IMR-90 (cell line): ENCODE measurements at regions not wholly inside any gene's neighbourhood (a gene's known extent, or its start where the extent isn't known, plus 50 kb on each side); places are given as distances from the start of the nearest gene placed in this dataset.

Source experiments
- ATAC-seq: fragments of 200-7000 bp; cut with Tn5 transposase; 2 replicates; pipeline ENCODE4 v1.9.1; 2020; ENCODE audit warnings: low read depth, mild to moderate bottlenecking, moderate library complexity
- BruUV-seq: library from RNA; stranded (reverse); fragments of 400-500 nt; replicated peaks from 2 replicates; lab custom pipeline; 2021; lab: Mats Ljungman, UMichigan
- CTCF ChIA-PET: fragments of 300-600 bp; formaldehyde crosslinking; extraction: SDS; loops from one replicate; lab custom pipeline; 2021; ENCODE audit warnings: antibody characterized with exemption; lab: Yijun Ruan, JAX
- POLR2A ChIA-PET: fragments of 300-600 bp; sonication (Branson Sonifier 250); formaldehyde crosslinking; loops from one replicate; lab custom pipeline; 2022; ENCODE audit warnings: antibody characterized with exemption; ENCODE audit not compliant: unreplicated experiment; lab: Charles Lee
- DNase-seq: peaks from one replicate; pipeline ENCODE4 v3.0.0; 2013
- H2AFZ ChIP-seq: replicated peaks from 2 replicates; pipeline ENCODE3; 2013; ENCODE audit warnings: low read length, mild to moderate bottlenecking; ENCODE audit not compliant: poor library complexity
- H2AK5ac ChIP-seq: 2 replicates; pipeline ENCODE4 v1.6.1; 2013; ENCODE audit warnings: low read depth, low read length, inconsistent platforms
- H2AK9ac ChIP-seq: replicated peaks from 2 replicates; pipeline ENCODE3; 2013; ENCODE audit warnings: mild to moderate bottlenecking, low read depth, low read length, moderate library complexity; ENCODE audit not compliant: poor library complexity
- H2BK120ac ChIP-seq: 2 replicates; pipeline ENCODE4 v1.6.1; 2013; ENCODE audit warnings: low read depth, low read length, inconsistent platforms
- H2BK15ac ChIP-seq: 3 replicates; pipeline ENCODE4 v1.6.1; 2013; ENCODE audit warnings: low read depth, low read length, inconsistent platforms
- H2BK20ac ChIP-seq: 2 replicates; pipeline ENCODE4 v1.6.1; 2013; ENCODE audit warnings: low read depth, mild to moderate bottlenecking, inconsistent platforms, low read length, moderate library complexity
- H2BK5ac ChIP-seq: 2 replicates; pipeline ENCODE4 v1.6.1; 2013; ENCODE audit warnings: mild to moderate bottlenecking, low read depth, low read length, inconsistent platforms; ENCODE audit not compliant: poor library complexity, severe bottlenecking
- H3K14ac ChIP-seq: replicated peaks from 2 replicates; pipeline ENCODE4 v1.6.1; 2013; ENCODE audit warnings: low read depth, low read length, inconsistent platforms
- H3K18ac ChIP-seq: 2 replicates; pipeline ENCODE4 v1.6.1; 2013; ENCODE audit warnings: low read depth, low read length, control low read depth
- H3K23ac ChIP-seq: 2 replicates; pipeline ENCODE4 v1.6.1; 2013; ENCODE audit warnings: low read depth, low read length, inconsistent platforms
- H3K27ac ChIP-seq: 2 replicates; pipeline ENCODE4 v1.5.1; 2013; ENCODE audit warnings: mild to moderate bottlenecking, control low read depth, low read length; ENCODE audit not compliant: insufficient read depth
- H3K27me3 ChIP-seq: 2 replicates; pipeline ENCODE4 v1.6.1; 2013; ENCODE audit warnings: low read length; ENCODE audit not compliant: control insufficient read depth, insufficient read depth
- H3K36me3 ChIP-seq: 2 replicates; pipeline ENCODE4 v1.6.1; 2013; ENCODE audit warnings: low read length, mixed read lengths; ENCODE audit not compliant: control insufficient read depth, insufficient read depth
- H3K4ac ChIP-seq: 2 replicates; pipeline ENCODE4 v1.6.1; 2013; ENCODE audit warnings: low read depth, low read length, inconsistent platforms
- H3K4me1 ChIP-seq: 2 replicates; pipeline ENCODE4 v1.6.1; 2013; ENCODE audit warnings: low read length, mixed read lengths; ENCODE audit not compliant: control insufficient read depth, insufficient read depth
- H3K4me2 ChIP-seq: 2 replicates; pipeline ENCODE4 v1.6.1; 2013; ENCODE audit warnings: low read depth, mild to moderate bottlenecking, control low read depth, low read length, moderate library complexity
- H3K4me3 ChIP-seq: 2 replicates; pipeline ENCODE4 v1.5.1; 2013; ENCODE audit warnings: low read depth, mild to moderate bottlenecking, control low read depth, low read length, moderate library complexity; ENCODE audit not compliant: insufficient read depth
- H3K56ac ChIP-seq: 2 replicates; pipeline ENCODE4 v1.6.1; 2013; ENCODE audit warnings: low read length, inconsistent platforms; ENCODE audit not compliant: insufficient read depth; ENCODE audit errors: extremely low read depth
- H3K79me1 ChIP-seq, 2 experiments: 2 replicates each; pipeline ENCODE4 v1.6.1; 2013; ENCODE audit warnings: low read length in 2 of 2, inconsistent platforms in 1 of 2, low read depth in 1 of 2
- H3K9ac ChIP-seq: 2 replicates; pipeline ENCODE4 v1.6.1; 2013; ENCODE audit warnings: low read depth, low read length, control low read depth
- H3K9me1 ChIP-seq: 2 replicates; pipeline ENCODE4 v1.6.1; 2013; ENCODE audit warnings: low read length, inconsistent platforms; ENCODE audit not compliant: insufficient read depth
- H3K9me3 ChIP-seq: 2 replicates; pipeline ENCODE4 v1.6.1; 2013; ENCODE audit warnings: low read length; ENCODE audit not compliant: control insufficient read depth, insufficient read depth
- H4K20me1 ChIP-seq: 2 replicates; pipeline ENCODE4 v1.6.1; 2013; ENCODE audit warnings: low read length, inconsistent platforms; ENCODE audit not compliant: insufficient read depth
- H4K5ac ChIP-seq: 2 replicates; pipeline ENCODE4 v1.6.1; 2013; ENCODE audit warnings: mild to moderate bottlenecking, low read depth, low read length, control low read depth
- H4K8ac ChIP-seq, 2 experiments: 2 replicates each; pipeline ENCODE4 v1.6.1; 2013; ENCODE audit warnings: low read depth in 2 of 2, low read length in 2 of 2, control low read depth in 1 of 2, inconsistent platforms in 1 of 2
- H4K91ac ChIP-seq: 2 replicates; pipeline ENCODE4 v1.6.1; 2013; ENCODE audit warnings: low read depth, low read length, inconsistent platforms; ENCODE audit not compliant: insufficient read depth
- BHLHE40 ChIP-seq: fragments of 150-350 bp; IDR thresholded peaks from 2 replicates; pipeline ENCODE4 v1.6.1; 2016; ENCODE audit warnings: mild to moderate bottlenecking, low read depth, low read length
- CEBPB ChIP-seq: IDR thresholded peaks from 2 replicates; pipeline ENCODE4 v1.6.1; 2012; ENCODE audit warnings: low read depth, low read length, improper control_type of control experiment
- CHD1 ChIP-seq: IDR thresholded peaks from 2 replicates; pipeline ENCODE4 v1.6.1; 2012; ENCODE audit warnings: low read depth, low read length, improper control_type of control experiment
- MAFK ChIP-seq: IDR thresholded peaks from 2 replicates; pipeline ENCODE4 v1.6.1; 2012; ENCODE audit warnings: low read depth, low read length, improper control_type of control experiment
- MAZ ChIP-seq: IDR thresholded peaks from 2 replicates; pipeline ENCODE4 v1.6.1; 2012; ENCODE audit warnings: low read depth, mild to moderate bottlenecking, low read length, improper control_type of control experiment, moderate library complexity, borderline replicate concordance
- MXI1 ChIP-seq: IDR thresholded peaks from 2 replicates; pipeline ENCODE4 v1.6.1; 2012; ENCODE audit warnings: low read depth, mild to moderate bottlenecking, low read length, moderate library complexity, borderline replicate concordance
- RAD21 ChIP-seq: IDR thresholded peaks from 2 replicates; pipeline ENCODE4 v1.6.1; 2012; ENCODE audit warnings: low read length, improper control_type of control experiment
- WGBS, 2 experiments: methylation state at CpG; one replicate each; pipeline versions ENCODE4 v1.1.5 to v1.1.7; 2013; ENCODE audit warnings: missing lambda C conversion rate in 2 of 2; ENCODE audit not compliant: insufficient read length in 1 of 2; ENCODE audit errors: extremely low coverage in 2 of 2; 5-methylcytosine and 5-hydroxymethylcytosine counted together
- dilution Hi-C: fragments of 300-500 bp; cut with HindIII; formaldehyde crosslinking; loops from one replicate; pipeline ENCODE4 v1.14.3; 2018; ENCODE audit warnings: low sequenced_read_pairs; ENCODE audit not compliant: unreplicated experiment
- in situ Hi-C: fragments of 300-500 bp; cut with MboI; formaldehyde crosslinking; loops from 3 replicates; pipeline ENCODE4 v1.14.3; 2019; ENCODE audit warnings: low sequenced_read_pairs, inconsistent platforms, mixed read lengths
- intact Hi-C: fragments of 100-400 bp; cut with micrococcal nuclease; formaldehyde crosslinking; loops from 2 replicates; pipeline ENCODE4 v1.10.0; 2022
- TF ChIP-seq, protein P1 (sequence below): fragments of 150-350 bp; IDR thresholded peaks from 2 replicates; pipeline ENCODE4 v1.6.1; 2017; ENCODE audit warnings: mild to moderate bottlenecking, antibody characterized with exemption, low read length, low read depth
- TF ChIP-seq, protein P2 (sequence below): fragments of 150-350 bp; IDR thresholded peaks from 2 replicates; pipeline ENCODE4 v1.6.1; 2016; ENCODE audit warnings: low read depth, mild to moderate bottlenecking, low read length, moderate library complexity, borderline replicate concordance

DNA sequence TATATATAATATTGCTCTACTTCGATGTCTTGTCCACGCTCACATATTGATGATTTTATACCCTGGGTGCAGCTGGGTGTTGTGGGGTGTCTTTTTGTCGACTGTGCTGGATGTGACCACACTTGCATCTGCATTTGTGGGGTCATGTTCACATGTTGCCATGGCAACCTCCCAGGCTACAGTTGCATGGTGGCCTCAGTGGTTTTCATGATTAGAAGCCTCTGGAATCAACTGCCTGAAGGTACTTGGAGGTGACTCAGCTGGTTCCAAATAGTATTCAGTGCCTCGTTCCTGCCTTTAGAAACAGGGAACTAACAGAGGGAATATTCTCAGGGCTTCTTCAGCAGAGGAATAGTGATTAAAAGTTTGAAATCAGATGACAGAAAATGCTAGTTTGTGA is 166.3 kb upstream of the NYAP2 start:
- Histone ChIP-seq H3K36me3 (no peaks in the 10 kb centered on the region), H2BK15ac (no peak overlapping the region), H4K8ac (no peak overlapping the region), H3K27me3 (peaks cover 3% of the 10 kb centered on the region; the same call in 1 of the 2 replicates), H2BK20ac (no peak overlapping the region), H4K5ac (no peak overlapping the region), H3K4me2 (no peak overlapping the region), H2BK120ac (no peak overlapping the region), H3K23ac (no peak overlapping the region), H3K4me1 (no peaks in the 10 kb centered on the region), H3K18ac (no peak overlapping the region), H3K4me3 (no peak overlapping the region), H3K27ac (no peak overlapping the region), H2AK5ac (no peak overlapping the region), H2BK5ac (no peak overlapping the region), H3K14ac (no peak overlapping the region), H3K79me1 (no peaks in the 10 kb centered on the region), H3K9me1 (no peaks in the 10 kb centered on the region), H2AK9ac (no peak overlapping the region), H3K9me3 (no peaks in the 10 kb centered on the region), H2AFZ (no peak overlapping the region), H3K9ac (no peak overlapping the region), H3K4ac (no peak overlapping the region), H4K20me1 (no peaks in the 10 kb centered on the region), H4K91ac (no peak overlapping the region), H3K56ac (no peak overlapping the region)
- TF ChIP-seq MAZ: no peak
- TF ChIP-seq, protein P1, sequence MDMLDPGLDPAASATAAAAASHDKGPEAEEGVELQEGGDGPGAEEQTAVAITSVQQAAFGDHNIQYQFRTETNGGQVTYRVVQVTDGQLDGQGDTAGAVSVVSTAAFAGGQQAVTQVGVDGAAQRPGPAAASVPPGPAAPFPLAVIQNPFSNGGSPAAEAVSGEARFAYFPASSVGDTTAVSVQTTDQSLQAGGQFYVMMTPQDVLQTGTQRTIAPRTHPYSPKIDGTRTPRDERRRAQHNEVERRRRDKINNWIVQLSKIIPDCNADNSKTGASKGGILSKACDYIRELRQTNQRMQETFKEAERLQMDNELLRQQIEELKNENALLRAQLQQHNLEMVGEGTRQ: no peak
- TF ChIP-seq MAFK: no peak
- no peak for TF ChIP-seq CHD1
- TF ChIP-seq BHLHE40: no peak
- TF ChIP-seq, protein P2, sequence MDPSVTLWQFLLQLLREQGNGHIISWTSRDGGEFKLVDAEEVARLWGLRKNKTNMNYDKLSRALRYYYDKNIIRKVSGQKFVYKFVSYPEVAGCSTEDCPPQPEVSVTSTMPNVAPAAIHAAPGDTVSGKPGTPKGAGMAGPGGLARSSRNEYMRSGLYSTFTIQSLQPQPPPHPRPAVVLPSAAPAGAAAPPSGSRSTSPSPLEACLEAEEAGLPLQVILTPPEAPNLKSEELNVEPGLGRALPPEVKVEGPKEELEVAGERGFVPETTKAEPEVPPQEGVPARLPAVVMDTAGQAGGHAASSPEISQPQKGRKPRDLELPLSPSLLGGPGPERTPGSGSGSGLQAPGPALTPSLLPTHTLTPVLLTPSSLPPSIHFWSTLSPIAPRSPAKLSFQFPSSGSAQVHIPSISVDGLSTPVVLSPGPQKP: no peak
- TF ChIP-seq MXI1: no peak
- no peak for TF ChIP-seq RAD21
- TF ChIP-seq CEBPB: no peak
- no TSS peak for BruUV-seq
- WGBS, 2 experiments: 80% methylated on average over 1 of the region's 4 CpGs; no CpG with 5 or more reads in 1 of the 2 experiments
- ChIA-PET POLR2A (no interaction called here), CTCF (no interaction called here)
- DNase-seq (peak; percentile 28), ATAC-seq (no peak)
- dilution Hi-C loops: no loop called here
- intact Hi-C loops: no loop called here
- in situ Hi-C loops: no loop called here
